Vagina (tissue), 2 donors: ENCODE measurements at regions not wholly inside any gene's neighbourhood (a gene's known extent, or its start where the extent isn't known, plus 50 kb on each side); places are given as distances from the start of the nearest gene placed in this dataset.

Experiments
- CTCF ChIP-seq, 3 experiments: fragments of 450-650 bp in 2 of 3; fragments of 200-600 bp in 1 of 3; sonication (generic) in 1 of 3; IDR thresholded peaks; one replicate each; pipeline ENCODE4 v1.5.1; 2017 to 2019; ENCODE audit warnings: antibody characterized with exemption in 3 of 3, mild to moderate bottlenecking in 2 of 3, moderate library complexity in 2 of 3
- POLR2A ChIP-seq, 2 donors: fragments of 450-650 bp; IDR thresholded peaks; one replicate each; pipeline ENCODE4 v1.6.1; 2017; ENCODE audit warnings: antibody characterized with exemption in 2 of 2, mild to moderate bottlenecking in 2 of 2, moderate library complexity in 2 of 2

GRCh38 chr13:73794755-73795154 lies 339.4 kb downstream of the KLF12 start:
- TF ChIP-seq CTCF (IDR thresholded peaks at IDR 0.05) = no peak
- TF ChIP-seq POLR2A (IDR thresholded peaks at IDR 0.05) = no peak
